HG03460 (cell line): ENCODE measurements at regions not wholly inside any gene's neighbourhood (a gene's known extent, or its start where the extent isn't known, plus 50 kb on each side); places are given as distances from the start of the nearest gene placed in this dataset.

ENCODE experiments used
- ATAC-seq: cut with Tn5 transposase; IDR thresholded peaks from one replicate; pipeline ENCODE4 v1.9.1; 2021; ENCODE audit not compliant: unreplicated experiment

GRCh38 chr10:29925771-29926692, 133.4 kb downstream of the JCAD start:
- ATAC-seq = no peak

- ATAC-seq = no peak
Observed at GRCh38 chr10:29924436-29924835, 134.9 kb downstream of the JCAD start.

GRCh38 chr10:29923416-29923965, 135.9 kb downstream of the JCAD start:
- ATAC-seq = no peak

GRCh38 chr10:29922892-29923291, 136.5 kb downstream of the JCAD start:
- no peak for ATAC-seq

- no peak for ATAC-seq
Observed at GRCh38 chr10:29922226-29922625, 137.2 kb downstream of the JCAD start.

- ATAC-seq = no peak
Observed at GRCh38 chr10:29921071-29921446, 138.3 kb downstream of the JCAD start.

- no peak for ATAC-seq
Observed at GRCh38 chr10:29920408-29921070, 138.8 kb downstream of the JCAD start.

- no peak for ATAC-seq
Observed at GRCh38 chr10:29918623-29919400, 140.6 kb downstream of the JCAD start.

GRCh38 chr10:29917311-29917710, 142.1 kb downstream of the JCAD start:
- no peak for ATAC-seq

- ATAC-seq = no peak
Observed at GRCh38 chr10:29916669-29917068, 142.7 kb downstream of the JCAD start.

GRCh38 chr10:29914986-29915785, 144.2 kb downstream of the JCAD start:
- no peak for ATAC-seq

- no peak for ATAC-seq
Observed at GRCh38 chr10:29908962-29909361, 150.4 kb downstream of the JCAD start.

- no peak for ATAC-seq
Observed at GRCh38 chr10:29900865-29901264, 158.5 kb downstream of the JCAD start.

- no peak for ATAC-seq
Observed at GRCh38 chr10:29897999-29898716, 161.2 kb downstream of the JCAD start.

GRCh38 chr10:29897430-29897829, 162.0 kb downstream of the JCAD start:
- ATAC-seq = no peak

GRCh38 chr10:29896053-29896452, 163.3 kb downstream of the JCAD start:
- ATAC-seq = no peak

- no peak for ATAC-seq
Observed at GRCh38 chr10:29895456-29895855, 163.9 kb downstream of the JCAD start.

GRCh38 chr10:29888321-29888720, 171.1 kb downstream of the JCAD start:
- no peak for ATAC-seq

GRCh38 chr10:29886299-29886698, 173.1 kb downstream of the JCAD start:
- ATAC-seq = no peak

GRCh38 chr10:29883231-29883630, 176.2 kb downstream of the JCAD start:
- no peak for ATAC-seq
